Stimulated activated CD8-positive, alpha-beta memory T cell treated with anti-CD3 and anti-CD28 coated beads, Interleukin-7, amount 100 ng/mL, for 1 hour (primary cell): ENCODE measurements at regions not wholly inside any gene's neighbourhood (a gene's known extent, or its start where the extent isn't known, plus 50 kb on each side); places are given as distances from the start of the nearest gene placed in this dataset.

Experiments
- DNase-seq, 2 donors: peaks; one replicate each; pipeline ENCODE4 v3.0.0-alpha.2; 2020; ENCODE audit warnings: low read depth in 2 of 2

- DNase-seq = no peak
Measured at GRCh38 chr5:61686491-61687257, 354.6 kb downstream of the ZSWIM6 start.

GRCh38 chr5:61687371-61687770 lies 355.3 kb downstream of the ZSWIM6 start:
- DNase-seq = no peak

DNA sequence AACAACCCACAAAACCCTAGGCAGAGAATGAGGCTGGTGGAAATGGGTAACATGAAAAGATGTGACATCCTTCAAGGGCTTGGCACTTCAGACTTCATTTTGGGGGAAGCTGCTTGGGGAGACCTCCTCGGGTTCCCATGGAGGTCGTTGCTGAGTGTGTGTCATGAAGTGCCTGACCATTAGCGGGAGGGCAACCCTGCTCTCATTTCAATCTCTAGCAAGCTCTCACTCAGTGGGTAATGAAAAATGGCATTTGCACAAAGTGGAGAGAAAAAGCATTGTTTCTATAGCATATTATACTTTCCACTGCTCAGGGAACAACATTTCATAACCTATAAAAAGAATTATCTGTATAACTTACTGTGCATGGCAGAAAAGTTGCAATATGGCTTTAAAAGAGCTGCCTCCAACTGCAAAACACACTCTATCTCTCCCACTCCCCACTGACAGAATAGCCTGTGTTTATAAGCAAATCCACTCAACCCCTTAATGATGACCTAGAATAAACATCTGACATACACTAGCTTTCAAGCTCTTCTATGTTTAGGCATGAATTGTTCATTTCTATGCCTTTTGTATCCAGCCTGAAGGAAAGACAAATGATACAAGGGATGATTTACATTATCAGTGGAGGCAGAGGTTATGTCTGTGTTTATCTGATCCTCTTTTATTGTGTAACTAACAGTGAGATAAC lies 357.2 kb downstream of the ZSWIM6 start:
- DNase-seq = no peak

DNA sequence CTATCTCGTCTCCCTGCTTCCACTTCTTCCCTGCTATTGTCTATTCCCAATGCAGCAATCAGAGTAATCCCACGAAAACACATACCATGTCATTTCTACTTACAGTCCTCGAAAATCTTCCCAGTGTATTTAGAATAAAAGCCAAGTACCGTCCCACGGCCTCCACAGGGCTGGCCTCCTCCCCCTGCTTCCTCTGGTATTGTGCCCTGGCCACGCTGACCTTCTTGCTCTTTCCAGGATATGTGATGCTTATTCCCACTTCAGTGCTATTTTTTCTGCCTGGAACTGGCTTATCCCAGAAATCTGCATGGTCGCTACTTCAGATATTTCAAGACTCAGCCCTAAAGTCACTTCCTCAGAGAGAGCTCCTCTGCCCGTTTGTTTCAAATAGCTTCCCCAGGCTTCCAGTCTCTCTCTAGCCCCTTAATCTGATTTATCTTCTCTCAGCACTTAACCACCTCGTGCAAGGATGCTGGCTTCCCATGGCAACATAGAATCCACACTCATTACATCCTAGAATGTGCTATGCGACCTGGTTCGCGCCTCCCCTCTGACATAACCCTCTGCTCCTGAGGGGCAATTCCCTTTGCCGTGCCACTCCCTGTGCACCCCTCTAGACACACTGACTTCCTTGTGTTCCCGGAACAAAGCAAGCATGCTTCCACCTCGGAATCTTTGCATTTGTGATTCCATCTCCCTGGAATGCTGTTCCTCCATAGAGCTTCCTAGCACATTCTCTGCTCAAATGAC lies 365.9 kb downstream of the ZSWIM6 start:
- DNase-seq = no peak

DNA sequence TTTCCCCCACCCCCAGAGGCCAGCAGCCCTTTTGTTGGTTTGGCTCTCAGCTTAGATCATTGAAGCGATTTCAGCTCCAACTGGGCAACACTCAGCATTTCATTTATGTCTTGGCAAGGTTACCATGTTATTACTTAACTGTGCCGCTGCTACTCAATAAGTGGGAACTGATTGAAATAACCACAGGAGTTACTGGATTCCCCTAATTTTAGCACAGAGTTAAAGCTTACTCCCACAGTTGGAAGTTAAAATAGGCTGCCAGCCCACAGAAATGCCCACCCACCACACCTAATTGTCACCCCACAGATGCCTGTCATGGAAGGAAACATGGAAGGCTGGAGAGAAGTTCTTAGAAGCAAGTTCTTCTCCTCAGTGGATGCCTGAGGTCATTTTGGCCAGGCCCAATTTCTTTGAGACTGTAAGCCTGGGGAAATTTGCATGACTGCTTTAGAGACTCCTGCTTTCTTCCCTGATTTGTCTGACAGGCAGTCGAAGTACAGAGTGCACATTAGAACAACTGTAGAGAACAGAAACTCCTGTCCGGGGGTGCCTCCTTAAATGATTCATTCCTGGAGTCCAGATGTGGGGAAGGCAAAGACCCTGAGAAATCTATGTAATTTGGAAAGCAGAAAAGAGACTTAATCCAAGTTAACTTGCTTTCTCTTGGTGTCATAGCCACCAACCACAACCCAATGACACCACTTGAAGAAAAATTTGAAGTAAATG lies 370.0 kb downstream of the ZSWIM6 start:
- DNase-seq = no peak

GRCh38 chr5:61702784-61703183 lies 370.7 kb downstream of the ZSWIM6 start:
- no peak for DNase-seq

- no peak for DNase-seq
Measured at GRCh38 chr5:61704289-61704688, 372.2 kb downstream of the ZSWIM6 start.

DNA sequence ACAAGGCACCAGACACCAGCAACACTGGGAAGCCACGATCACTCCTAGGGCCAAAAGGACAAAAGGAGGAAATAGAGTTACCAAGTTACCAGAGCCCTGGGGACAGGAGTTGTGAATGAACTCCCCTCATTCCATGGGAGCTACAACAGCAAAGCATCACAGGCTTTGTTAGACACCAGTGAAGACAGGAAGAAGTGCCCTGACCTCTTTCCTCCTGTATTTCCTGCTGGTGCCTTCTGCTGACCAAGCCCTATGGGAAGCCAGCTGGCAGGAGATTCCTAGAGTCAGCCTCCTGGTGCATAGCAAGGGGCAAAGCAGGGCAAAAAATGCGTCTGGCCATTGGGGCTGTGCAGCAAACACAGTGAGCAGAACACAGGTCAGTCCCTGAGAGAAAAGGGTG lies 374.7 kb downstream of the ZSWIM6 start:
- DNase-seq = no peak

DNA sequence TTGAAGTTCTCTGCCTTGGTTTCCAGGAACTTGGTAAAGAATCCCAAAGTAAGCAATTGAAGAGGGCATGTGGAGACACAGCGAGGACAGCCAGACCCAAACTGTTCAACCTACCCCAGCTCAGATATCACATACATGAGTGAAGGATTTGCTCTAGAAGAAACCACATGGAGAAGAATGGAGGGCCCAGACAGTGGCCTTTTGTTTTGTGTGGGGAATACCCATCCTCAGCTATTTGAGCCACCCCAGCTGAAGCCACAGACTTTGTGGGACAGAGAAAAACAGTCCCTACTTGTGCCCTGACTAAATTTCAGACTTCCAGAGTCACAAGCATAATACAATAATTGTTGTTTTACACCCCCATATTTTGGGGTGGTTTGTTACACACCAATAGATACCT lies 387.1 kb downstream of the ZSWIM6 start:
- no peak for DNase-seq

GRCh38 chr5:61720829-61721228 lies 388.8 kb downstream of the ZSWIM6 start:
- DNase-seq = no peak

DNA sequence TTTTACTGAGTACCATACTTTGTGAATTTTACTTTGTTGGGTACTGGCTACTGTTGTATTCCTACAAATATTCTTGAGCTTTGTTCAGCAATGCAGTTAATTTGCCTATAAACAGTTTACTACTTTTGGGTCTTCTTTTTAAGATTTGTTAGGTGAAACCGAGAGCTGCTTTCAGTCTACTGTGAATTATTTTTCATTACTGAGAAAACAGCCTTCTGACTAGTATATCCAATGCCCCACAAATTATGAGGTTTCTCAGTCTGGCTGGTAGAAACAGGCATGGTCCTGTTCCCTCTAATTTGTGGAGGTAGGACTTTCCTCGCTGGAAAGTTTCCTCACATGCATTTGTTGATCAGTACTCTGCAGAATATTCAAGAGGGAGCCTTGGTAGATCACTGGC lies 392.0 kb downstream of the ZSWIM6 start:
- DNase-seq = no peak

GRCh38 chr5:61728287-61728686 lies 396.2 kb downstream of the ZSWIM6 start:
- no peak for DNase-seq

- DNase-seq = no peak
Measured at GRCh38 chr5:61730866-61731265, 398.8 kb downstream of the ZSWIM6 start.

DNA sequence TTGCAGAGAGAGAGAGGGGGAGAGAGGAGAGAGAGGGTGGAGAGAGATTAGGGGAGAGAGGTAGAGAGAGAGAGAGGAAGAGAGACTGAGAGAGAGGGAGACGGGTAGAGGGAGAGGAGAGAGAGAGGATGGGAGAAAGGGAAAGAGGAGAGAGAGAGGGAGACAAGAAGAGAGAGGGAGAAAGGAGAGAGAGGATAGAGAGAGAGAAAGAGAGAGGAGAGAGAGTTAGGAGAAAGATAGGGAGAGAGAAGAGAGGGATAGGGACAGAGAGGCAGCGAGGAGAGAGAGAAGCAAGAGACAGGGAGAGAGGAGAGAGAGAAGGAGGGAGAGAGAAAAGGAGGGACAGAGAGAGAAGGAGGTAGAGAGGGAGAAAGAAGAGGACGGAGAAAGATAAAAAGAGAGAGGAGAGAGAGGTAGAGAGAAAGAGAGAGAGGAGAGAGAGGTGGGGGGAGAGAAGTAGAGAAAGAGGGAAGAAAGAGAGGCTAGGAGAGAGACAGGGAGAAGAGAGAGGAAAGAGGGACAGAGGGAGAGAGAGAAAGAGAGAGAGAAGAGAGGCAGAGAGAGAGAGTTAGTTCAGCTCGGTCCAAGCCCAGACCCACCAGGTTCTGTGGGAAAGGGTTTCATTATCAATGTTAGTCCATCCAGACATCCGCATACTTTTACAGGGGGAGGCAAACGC lies 399.3 kb downstream of the ZSWIM6 start:
- DNase-seq = no peak

DNA sequence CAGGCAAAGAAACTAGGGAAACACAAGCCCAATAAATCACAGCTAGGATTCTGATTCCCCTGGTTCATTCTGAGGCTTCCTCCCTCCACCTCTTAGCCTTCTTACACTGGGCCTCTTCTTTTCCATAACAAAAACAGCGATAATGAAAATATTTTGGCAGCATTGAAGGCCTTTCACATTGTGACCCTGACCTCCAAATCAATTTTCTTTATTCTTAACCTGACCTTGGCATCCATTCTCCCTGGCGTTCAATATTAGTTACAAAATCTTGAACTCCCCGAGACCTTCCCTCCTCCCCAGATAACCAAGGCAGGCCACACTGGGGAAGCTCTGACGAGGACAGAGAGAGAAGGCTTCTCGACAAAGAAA lies 399.9 kb downstream of the ZSWIM6 start:
- no peak for DNase-seq

GRCh38 chr5:61732369-61732768 lies 400.3 kb downstream of the ZSWIM6 start:
- DNase-seq = no peak

GRCh38 chr5:61732796-61733195 lies 400.7 kb downstream of the ZSWIM6 start:
- DNase-seq = no peak

- DNase-seq = no peak
Measured at GRCh38 chr5:61734001-61734400, 401.9 kb downstream of the ZSWIM6 start.

DNA sequence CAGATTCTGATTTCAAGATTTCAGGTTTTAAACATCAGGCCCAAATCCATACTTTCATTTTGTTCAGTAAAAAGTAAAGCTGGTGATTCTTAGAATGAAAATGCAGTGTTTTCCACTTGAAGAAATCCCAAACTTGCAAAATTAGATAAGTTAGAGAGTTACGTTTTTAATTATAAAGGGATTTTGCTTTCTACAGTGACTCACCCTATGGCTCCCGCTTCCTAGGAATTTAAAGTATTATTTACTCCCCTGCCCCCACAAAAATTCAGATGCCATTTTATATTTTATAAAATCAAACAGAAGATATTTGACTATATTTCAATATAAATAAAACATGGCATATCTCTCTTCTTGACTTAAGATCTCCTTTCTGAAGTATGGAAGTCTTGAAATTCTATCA lies 402.9 kb downstream of the ZSWIM6 start:
- no peak for DNase-seq

GRCh38 chr5:61735531-61735930 lies 403.5 kb downstream of the ZSWIM6 start:
- no peak for DNase-seq

GRCh38 chr5:61735995-61736394 lies 403.9 kb downstream of the ZSWIM6 start:
- no peak for DNase-seq
